HepG2 (cell line): ENCODE measurements at regions not wholly inside any gene's neighbourhood (a gene's known extent, or its start where the extent isn't known, plus 50 kb on each side); places are given as distances from the start of the nearest gene placed in this dataset.

Source experiments
- ATAC-seq: fragments of 200-7000 bp; cut with Tn5 transposase; 3 replicates; pipeline ENCODE4 v1.9.1; 2020; ENCODE audit warnings: mild to moderate bottlenecking, moderate library complexity
- BruUV-seq: library from RNA; stranded (reverse); fragments of 400-500 nt; replicated peaks from 2 replicates; lab custom pipeline; 2021; lab: Mats Ljungman, UMichigan
- CTCF ChIA-PET: fragments of 300-600 bp; formaldehyde crosslinking; extraction: SDS; loops from one replicate; lab custom pipeline; 2021; ENCODE audit warnings: low total read pairs, inconsistent platforms, low intra/inter-chr PET ratio; lab: Yijun Ruan, JAX
- POLR2A ChIA-PET: fragments of 350-600 bp; sonication (Branson Sonifier 250); formaldehyde crosslinking; loops from one replicate; lab custom pipeline; 2020; ENCODE audit warnings: antibody characterized with exemption, inconsistent platforms; lab: Yijun Ruan, JAX
- DNase-seq: peaks from one replicate; pipeline ENCODE4 v3.0.0-alpha.2; 2015; ENCODE audit warnings: low spot score
- FAIRE-seq: peaks from 3 replicates; lab custom pipeline; 2011; peaks lifted over from hg19 to GRCh38; lab: Jason Lieb, UNC
- H2AFZ ChIP-seq: one replicate; pipeline ENCODE4 v1.6.1; 2011; ENCODE audit warnings: low read length, inconsistent platforms
- H3K27ac ChIP-seq: fragments of 300-600 bp; 3 replicates; pipeline ENCODE4 v1.8.0; 2011; ENCODE audit warnings: mixed run types, mild to moderate bottlenecking, mixed read lengths, low read length, inconsistent platforms; ENCODE audit not compliant: insufficient read depth; ENCODE audit errors: extremely low read length
- H3K27me3 ChIP-seq, 2 experiments: fragments of 200-600 bp in 1 of 2; 2 replicates in 1 of 2; 3 replicates in 1 of 2; pipeline versions ENCODE4 v1.6.0 to v1.8.0; 2011; ENCODE audit warnings: low read length in 2 of 2, mild to moderate bottlenecking in 2 of 2, moderate library complexity in 2 of 2, inconsistent platforms in 1 of 2; ENCODE audit not compliant: insufficient read depth in 2 of 2, control insufficient read depth in 1 of 2
- H3K36me3 ChIP-seq, 2 experiments: fragments of 200-600 bp in 1 of 2; replicated peaks in 1 of 2; 2 replicates in 1 of 2; 3 replicates in 1 of 2; pipeline versions ENCODE4 v1.5.1 to v1.8.0; 2011; ENCODE audit warnings: low read length in 2 of 2, inconsistent platforms in 1 of 2; ENCODE audit not compliant: insufficient read depth in 2 of 2, control insufficient read depth in 1 of 2
- H3K4me1 ChIP-seq: 2 replicates; pipeline ENCODE4 v1.5.1; 2012; ENCODE audit warnings: low read length, inconsistent platforms; ENCODE audit not compliant: insufficient read depth
- H3K4me2 ChIP-seq: 2 replicates; pipeline ENCODE4 v1.6.0; 2011; ENCODE audit warnings: low read depth, low read length, inconsistent platforms
- H3K4me3 ChIP-seq, 3 experiments: fragments of 200-600 bp in 1 of 3; sonication (generic), shearing (Covaris generic) in 1 of 3; replicated peaks in 1 of 3; 2 replicates each; pipeline ENCODE4 v1.5.1; 2011 to 2016; ENCODE audit warnings: low read length in 3 of 3, inconsistent platforms in 2 of 3, low read depth in 2 of 3, mild to moderate bottlenecking in 2 of 3, control low read depth in 1 of 3, mixed read lengths in 1 of 3; ENCODE audit not compliant: insufficient read depth in 1 of 3
- H3K79me2 ChIP-seq: one replicate; pipeline ENCODE4 v1.6.1; 2011; ENCODE audit warnings: low read length, inconsistent platforms; ENCODE audit not compliant: insufficient read depth
- H3K9ac ChIP-seq: 2 replicates; pipeline ENCODE4 v1.6.0; 2011; ENCODE audit warnings: mild to moderate bottlenecking, low read depth, low read length, inconsistent platforms; ENCODE audit not compliant: insufficient read depth
- H3K9me3 ChIP-seq: 2 replicates; pipeline ENCODE4 v1.5.1; 2012; ENCODE audit warnings: mild to moderate bottlenecking, low read length
- H4K20me1 ChIP-seq: 2 replicates; pipeline ENCODE4 v1.6.0; 2011; ENCODE audit warnings: inconsistent platforms, mild to moderate bottlenecking, low read length, moderate library complexity; ENCODE audit not compliant: insufficient read depth
- DNMT1 ChIP-seq: sonication (generic); formaldehyde crosslinking; IDR thresholded peaks from 2 replicates; pipeline ENCODE4 v1.5.1; 2020; ENCODE audit warnings: mild to moderate bottlenecking, missing genetic modification reagents
- GATAD2A ChIP-seq: IDR thresholded peaks from 2 replicates; pipeline ENCODE4 v1.6.1; 2016
- HMGA1 ChIP-seq: sonication (generic); formaldehyde crosslinking; conservative IDR thresholded peaks from 2 replicates; pipeline ENCODE4 v1.4.0; 2020; ENCODE audit warnings: missing genetic modification reagents
- JUND ChIP-seq: sonication (generic); formaldehyde crosslinking; IDR thresholded peaks from 2 replicates; pipeline ENCODE4 v1.8.0; 2022; ENCODE audit warnings: mild to moderate bottlenecking, missing genetic modification reagents
- KDM2A ChIP-seq: sonication (generic); formaldehyde crosslinking; IDR thresholded peaks from 2 replicates; pipeline ENCODE4 v1.4.0; 2020; ENCODE audit warnings: low read depth, missing genetic modification reagents, borderline replicate concordance
- KLF12 ChIP-seq: sonication (generic); formaldehyde crosslinking; IDR thresholded peaks from 2 replicates; pipeline ENCODE4 v1.4.0; 2020; ENCODE audit warnings: missing genetic modification reagents, borderline replicate concordance
- KLF6 ChIP-seq: IDR thresholded peaks from 2 replicates; pipeline ENCODE4 v1.8.0; 2016; ENCODE audit warnings: missing biosample characterization, missing genetic modification reagents
- NR2F1 ChIP-seq, 2 experiments: fragments of 450-650 bp in 1 of 2; formaldehyde crosslinking in 1 of 2; IDR thresholded peaks; 2 replicates each; pipeline versions ENCODE4 v1.5.0 to v1.6.1; 2016 to 2020; ENCODE audit warnings: mild to moderate bottlenecking in 1 of 2, missing compliant biosample characterization in 1 of 2, missing genetic modification reagents in 1 of 2, moderate library complexity in 1 of 2
- ONECUT2 ChIP-seq: sonication (generic); formaldehyde crosslinking; IDR thresholded peaks from 2 replicates; pipeline ENCODE4 v1.4.0; 2020; ENCODE audit warnings: missing genetic modification reagents
- RBM22 ChIP-seq: fragments of 200-400 bp; formaldehyde crosslinking; optimal IDR thresholded peaks from 2 replicates; pipeline ENCODE3; 2017; ENCODE audit warnings: mild to moderate bottlenecking, low read length, moderate library complexity
- RFX1 ChIP-seq: fragments of 450-650 bp; IDR thresholded peaks from 2 replicates; pipeline ENCODE4 v1.6.1; 2017
- ZNF260 ChIP-seq: sonication (generic); formaldehyde crosslinking; IDR thresholded peaks from 2 replicates; pipeline ENCODE4 v1.4.0; 2020; ENCODE audit warnings: missing genetic modification reagents, low read depth, mild to moderate bottlenecking, borderline replicate concordance
- ZNF280B ChIP-seq: sonication (generic); formaldehyde crosslinking; IDR thresholded peaks from 2 replicates; pipeline ENCODE4 v1.5.0; 2020; ENCODE audit warnings: missing genetic modification reagents, mild to moderate bottlenecking, borderline replicate concordance
- ZNF432 ChIP-seq: sonication (generic); formaldehyde crosslinking; IDR thresholded peaks from 2 replicates; pipeline ENCODE4 v1.5.0; 2020; ENCODE audit warnings: missing genetic modification reagents, mild to moderate bottlenecking, borderline replicate concordance
- ZNF652 ChIP-seq: IDR thresholded peaks from 2 replicates; pipeline ENCODE4 v1.6.1; 2016; ENCODE audit warnings: low read depth, borderline replicate concordance
- ZNF749 ChIP-seq: sonication (generic); formaldehyde crosslinking; IDR thresholded peaks from 2 replicates; pipeline ENCODE4 v1.8.0; 2022; ENCODE audit warnings: mild to moderate bottlenecking, missing genetic modification reagents, moderate library complexity, borderline replicate concordance
- ZNF883 ChIP-seq: sonication (generic); formaldehyde crosslinking; IDR thresholded peaks from 2 replicates; pipeline ENCODE4 v1.5.1; 2020; ENCODE audit warnings: mild to moderate bottlenecking, missing genetic modification reagents; ENCODE audit errors: not compliant biosample characterization
- WGBS: methylation state at CpG from one replicate; pipeline ENCODE4 v1.1.6; 2017; ENCODE audit warnings: low lambda C conversion rate; 5-methylcytosine and 5-hydroxymethylcytosine counted together
- in situ Hi-C: cut with HindIII; loops from 2 replicates; pipeline ENCODE4 v1.10.0; 2017; ENCODE audit warnings: low pct_unique_long_range_greater_than_20kb; ENCODE audit not compliant: extremely low pct_ligation_motif_present
- intact Hi-C: fragments of 100-400 bp; cut with micrococcal nuclease; formaldehyde crosslinking; loops from one replicate; pipeline ENCODE4 v1.10.0; 2022; ENCODE audit not compliant: unreplicated experiment
- TF ChIP-seq, protein P1 (sequence below): sonication (generic); formaldehyde crosslinking; IDR thresholded peaks from 2 replicates; pipeline ENCODE4 v1.4.0; 2020; ENCODE audit warnings: missing genetic modification reagents
- TF ChIP-seq, protein P2 (sequence below): sonication (generic); formaldehyde crosslinking; IDR thresholded peaks from 2 replicates; pipeline ENCODE4 v1.4.0; 2020; ENCODE audit warnings: missing genetic modification reagents; ENCODE audit errors: not compliant biosample characterization
- TF ChIP-seq, protein P3 (sequence below): sonication (generic); formaldehyde crosslinking; IDR thresholded peaks from 2 replicates; pipeline ENCODE4 v1.4.0; 2020; ENCODE audit warnings: mild to moderate bottlenecking, missing genetic modification reagents

DNA sequence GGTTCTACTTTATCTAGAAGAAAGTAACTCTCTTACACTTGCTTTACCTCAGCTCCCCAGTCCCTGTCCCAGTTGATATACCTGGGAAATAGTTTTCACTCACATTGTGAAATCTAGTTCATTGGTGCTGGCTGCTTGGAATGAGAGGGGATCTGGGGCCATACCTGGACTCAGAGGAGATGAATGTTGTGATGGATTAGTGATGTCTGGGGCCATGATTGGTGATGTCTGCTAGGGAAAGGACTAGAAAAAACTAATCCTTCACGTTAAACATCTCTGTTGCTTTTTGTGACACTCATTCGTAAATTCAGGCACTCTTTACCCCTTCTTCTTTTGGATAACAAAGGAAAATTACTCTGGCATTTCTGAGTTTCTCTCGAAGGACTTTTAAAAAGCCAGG lies 152.4 kb downstream of the RAB11FIP2 start:
- Histone ChIP-seq H3K9ac (no peak overlapping the region), H3K36me3 (no peaks in the 10 kb centered on the region), H3K4me3 (no peak overlapping the region), H3K27ac (no peak overlapping the region), H3K9me3 (no peaks in the 10 kb centered on the region), H3K4me1 (no peaks in the 10 kb centered on the region)
- TF ChIP-seq ZNF749 (CRISPR knock-in tag) (no peak), RBM22 (no peak), RFX1 (no peak), JUND (CRISPR knock-in tag) (no peak), KLF6 (CRISPR knock-in tag) (no peak), GATAD2A (no peak), ZNF280B (CRISPR knock-in tag) (no peak), ZNF652 (CRISPR knock-in tag) (no peak), ZNF883 (no peak), DNMT1 (CRISPR knock-in tag) (no peak), ONECUT2 (no peak), ZNF432 (no peak), NR2F1 (CRISPR knock-in tag; IDR thresholded peaks at IDR 0.05) (no peak), ZNF260 (no peak), HMGA1 (CRISPR knock-in tag) (no peak), KDM2A (no peak), KLF12 (CRISPR knock-in tag) (no peak)
- TF ChIP-seq, protein P1, sequence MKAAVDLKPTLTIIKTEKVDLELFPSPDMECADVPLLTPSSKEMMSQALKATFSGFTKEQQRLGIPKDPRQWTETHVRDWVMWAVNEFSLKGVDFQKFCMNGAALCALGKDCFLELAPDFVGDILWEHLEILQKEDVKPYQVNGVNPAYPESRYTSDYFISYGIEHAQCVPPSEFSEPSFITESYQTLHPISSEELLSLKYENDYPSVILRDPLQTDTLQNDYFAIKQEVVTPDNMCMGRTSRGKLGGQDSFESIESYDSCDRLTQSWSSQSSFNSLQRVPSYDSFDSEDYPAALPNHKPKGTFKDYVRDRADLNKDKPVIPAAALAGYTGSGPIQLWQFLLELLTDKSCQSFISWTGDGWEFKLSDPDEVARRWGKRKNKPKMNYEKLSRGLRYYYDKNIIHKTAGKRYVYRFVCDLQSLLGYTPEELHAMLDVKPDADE (CRISPR knock-in tag), result no peak
- TF ChIP-seq, protein P2, sequence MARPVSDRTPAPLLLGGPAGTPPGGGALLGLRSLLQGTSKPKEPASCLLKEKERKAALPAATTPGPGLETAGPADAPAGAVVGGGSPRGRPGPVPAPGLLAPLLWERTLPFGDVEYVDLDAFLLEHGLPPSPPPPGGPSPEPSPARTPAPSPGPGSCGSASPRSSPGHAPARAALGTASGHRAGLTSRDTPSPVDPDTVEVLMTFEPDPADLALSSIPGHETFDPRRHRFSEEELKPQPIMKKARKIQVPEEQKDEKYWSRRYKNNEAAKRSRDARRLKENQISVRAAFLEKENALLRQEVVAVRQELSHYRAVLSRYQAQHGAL (CRISPR knock-in tag), result no peak
- TF ChIP-seq, protein P3, sequence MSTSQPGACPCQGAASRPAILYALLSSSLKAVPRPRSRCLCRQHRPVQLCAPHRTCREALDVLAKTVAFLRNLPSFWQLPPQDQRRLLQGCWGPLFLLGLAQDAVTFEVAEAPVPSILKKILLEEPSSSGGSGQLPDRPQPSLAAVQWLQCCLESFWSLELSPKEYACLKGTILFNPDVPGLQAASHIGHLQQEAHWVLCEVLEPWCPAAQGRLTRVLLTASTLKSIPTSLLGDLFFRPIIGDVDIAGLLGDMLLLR, result no peak
- TF ChIP-seq, all 625 proteins: peak for 0
- Histone ChIP-seq H2AFZ (no peak overlapping the region), H3K79me2 (no peaks in the 10 kb centered on the region), H3K27me3 (no peaks in the 10 kb centered on the region; a peak in 2 of 5 replicates), H4K20me1 (no peaks in the 10 kb centered on the region), H3K4me2 (no peak overlapping the region)
- POLR2A ChIA-PET, result no interaction called here
- FAIRE-seq (no peak), DNase-seq (no peak), ATAC-seq (no peak)
- BruUV-seq, result no TSS peak
- intact Hi-C loops, result no loop called here
- CTCF ChIA-PET, result no interaction called here
- 6% methylated on average over 3 of the region's 3 CpGs for WGBS
- in situ Hi-C loops, result no loop called here
